ENCODE measurements at regions not wholly inside any gene's neighbourhood (a gene's known extent, or its start where the extent isn't known, plus 50 kb on each side); places are given as distances from the start of the nearest gene placed in this dataset.
"Not testable (repeated sequence)": the region's sequence is repeated elsewhere in the genome, so short reads cannot be mapped to it uniquely, and the experiment has no call there.

DNA sequence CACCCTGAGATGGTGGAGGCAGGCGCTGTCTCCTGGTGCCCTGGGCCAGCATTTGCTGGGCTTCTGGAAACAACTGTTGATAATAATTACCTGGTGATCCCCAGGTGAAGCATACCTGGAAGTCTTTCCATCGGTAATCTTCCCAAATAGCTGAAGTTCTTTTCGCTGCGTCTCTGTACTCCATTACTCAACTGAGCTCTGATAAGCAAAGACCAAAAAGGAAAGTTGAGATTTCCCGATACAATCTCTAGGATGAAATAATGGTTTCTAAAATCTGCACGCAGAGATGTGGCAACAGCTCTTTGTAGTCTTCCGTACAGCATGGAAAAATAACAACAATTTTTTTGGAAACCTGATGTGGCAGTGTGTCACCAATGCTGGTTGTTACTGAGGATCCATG, 226.5 kb downstream of the GATA3 start:
- no peak for DNase-seq (ENCODE audit: low read depth in 2 of 2)

DNA sequence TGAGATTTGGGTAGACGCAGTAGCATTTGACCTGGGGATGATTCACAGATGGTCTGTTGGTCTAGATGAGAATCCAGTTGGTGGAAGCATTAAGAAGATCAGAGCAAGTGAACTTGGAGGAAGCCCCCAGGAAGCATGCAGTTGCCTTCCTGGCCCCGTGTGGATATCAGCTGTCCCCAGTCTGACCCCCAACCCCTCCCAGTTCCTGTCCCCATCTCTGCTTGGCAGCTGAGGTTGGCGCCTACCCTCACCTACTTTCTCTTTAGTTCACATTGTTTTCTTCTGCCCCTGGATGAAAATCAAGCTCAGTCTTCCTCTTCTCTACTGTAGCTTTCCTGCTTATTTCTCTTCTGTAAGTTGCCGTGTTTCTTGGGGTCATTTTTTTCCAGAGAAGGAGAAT, 227.9 kb downstream of the GATA3 start:
- no peak for DNase-seq (ENCODE audit: low read depth in 2 of 2)

DNA sequence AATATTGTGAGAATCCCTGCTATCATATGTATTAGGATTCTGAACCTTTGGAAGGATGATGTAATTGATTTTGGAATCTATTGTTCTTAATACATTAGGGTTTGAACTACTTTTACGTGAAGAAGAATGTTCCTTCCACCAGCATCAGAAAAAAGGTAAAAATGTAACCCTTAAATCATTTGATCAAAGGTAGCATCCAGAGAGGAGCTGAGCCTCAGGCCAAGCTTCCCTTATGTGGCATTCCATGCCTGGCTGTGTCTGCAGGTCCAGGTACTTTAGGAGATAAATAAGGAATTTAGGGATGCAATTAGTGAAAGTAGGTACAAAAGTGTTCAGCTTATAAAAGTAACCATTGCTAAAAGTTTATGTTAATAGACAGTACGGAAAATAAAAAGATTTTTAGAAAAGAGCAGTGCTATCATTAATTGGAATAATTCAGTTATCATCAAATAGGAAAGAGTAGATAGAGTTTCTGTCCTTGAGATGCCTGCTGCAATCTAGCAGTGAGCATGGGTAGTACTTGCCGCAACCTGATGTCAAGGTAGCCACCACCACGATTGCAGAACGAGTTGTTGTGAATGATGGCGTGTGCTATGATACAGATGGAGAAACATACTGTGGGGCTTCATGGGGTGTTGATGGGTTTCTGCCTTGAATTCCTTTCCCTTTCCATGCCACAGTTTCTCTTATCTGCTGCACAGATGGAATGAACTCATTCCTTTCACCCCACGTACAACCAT, 228.8 kb downstream of the GATA3 start:
- DNase-seq (ENCODE audit: low read depth in 2 of 2) = no peak

DNA sequence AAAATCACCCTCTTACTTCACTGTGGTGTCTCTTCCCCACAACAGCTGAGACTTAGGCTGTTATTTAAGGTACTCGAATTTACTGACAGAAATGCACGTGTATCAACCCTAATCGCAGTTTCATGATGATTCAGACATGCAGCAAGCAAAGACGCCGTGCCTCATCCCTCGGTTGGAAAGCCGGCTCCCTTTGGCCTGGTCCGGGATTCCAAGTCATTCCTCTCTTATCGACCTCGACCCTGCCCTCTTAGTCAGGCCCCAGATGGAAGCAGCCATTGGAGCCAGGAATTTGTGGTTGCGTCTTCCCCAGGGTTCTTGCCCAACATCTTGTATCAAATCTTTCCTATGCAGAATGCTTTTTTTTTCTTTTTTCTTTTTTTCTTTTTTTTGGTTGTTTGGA, 229.5 kb downstream of the GATA3 start:
- no peak for DNase-seq (ENCODE audit: low read depth in 2 of 2)

DNA sequence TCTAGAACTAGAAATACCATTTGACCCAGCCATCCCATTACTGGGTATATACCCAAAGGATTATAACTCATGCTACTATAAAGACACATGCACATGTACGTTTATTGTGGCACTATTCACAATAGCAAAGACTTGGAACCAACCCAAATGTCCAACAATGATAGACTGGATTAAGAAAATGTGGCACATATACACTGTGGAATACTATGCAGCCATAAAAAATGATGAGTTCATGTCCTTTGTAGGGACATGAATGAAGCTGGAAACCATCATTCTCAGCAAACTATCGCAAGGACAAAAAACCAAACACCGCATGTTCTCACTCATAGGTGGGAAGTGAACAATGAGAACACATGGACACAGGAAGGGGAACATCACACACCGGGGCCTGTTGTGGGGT, 231.5 kb downstream of the GATA3 start:
- not testable (repeated sequence) for DNase-seq (ENCODE audit: low read depth in 2 of 2)

DNA sequence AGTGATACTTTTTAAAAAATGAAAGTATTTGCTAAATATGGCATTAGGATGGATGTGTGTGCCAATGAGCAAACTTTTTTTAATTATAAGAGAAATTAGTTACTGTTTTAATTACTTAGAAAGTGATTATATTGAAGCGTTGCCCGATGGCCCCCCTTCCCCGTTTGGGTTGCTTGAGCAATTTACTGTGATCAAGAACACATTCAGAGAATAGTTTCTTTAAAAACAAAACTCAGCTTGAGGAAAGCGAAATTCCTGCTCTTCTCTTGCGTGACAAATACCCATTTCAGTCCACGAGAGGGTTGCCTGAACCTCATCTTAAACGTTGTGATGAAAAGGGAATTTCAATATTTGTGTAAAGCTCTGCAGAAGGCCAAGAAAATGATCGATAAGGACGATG, 234.1 kb downstream of the GATA3 start:
- no peak for DNase-seq (ENCODE audit: low read depth in 2 of 2)

DNA sequence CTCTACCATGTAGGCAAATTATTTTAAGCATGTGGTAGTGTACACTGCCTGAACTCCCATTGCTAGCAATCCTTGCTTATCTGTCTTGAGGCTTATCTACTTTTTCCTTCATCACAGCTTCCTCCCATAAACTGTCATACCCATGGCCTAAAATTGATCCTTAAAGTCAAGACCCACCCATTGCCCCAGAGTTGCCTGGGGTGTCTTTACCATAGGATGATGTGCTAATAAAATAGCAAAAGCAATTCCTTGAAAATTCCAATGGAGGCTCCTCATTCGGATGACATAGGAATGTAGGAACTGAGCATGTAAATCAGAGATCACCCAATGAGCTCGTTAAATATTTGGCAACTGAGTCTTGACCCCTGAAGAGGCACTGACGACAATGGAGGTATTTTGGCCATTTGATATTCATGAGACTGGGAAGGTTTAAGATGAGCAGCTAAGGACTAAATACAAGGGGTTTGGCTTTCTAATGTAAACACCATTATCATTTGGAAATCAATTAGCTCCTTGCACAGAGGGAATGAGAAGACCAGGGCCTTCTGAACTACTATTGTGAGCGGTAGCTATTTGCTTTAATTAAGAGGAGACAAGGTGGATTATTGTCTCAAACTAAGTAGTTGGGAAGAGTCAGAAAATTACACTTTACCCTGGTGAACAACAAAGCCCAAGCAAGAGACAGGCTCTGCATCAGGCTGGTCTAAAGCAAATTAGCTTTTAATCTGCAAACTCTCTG, 234.9 kb downstream of the GATA3 start:
- DNase-seq (ENCODE audit: low read depth in 2 of 2) = no peak

DNA sequence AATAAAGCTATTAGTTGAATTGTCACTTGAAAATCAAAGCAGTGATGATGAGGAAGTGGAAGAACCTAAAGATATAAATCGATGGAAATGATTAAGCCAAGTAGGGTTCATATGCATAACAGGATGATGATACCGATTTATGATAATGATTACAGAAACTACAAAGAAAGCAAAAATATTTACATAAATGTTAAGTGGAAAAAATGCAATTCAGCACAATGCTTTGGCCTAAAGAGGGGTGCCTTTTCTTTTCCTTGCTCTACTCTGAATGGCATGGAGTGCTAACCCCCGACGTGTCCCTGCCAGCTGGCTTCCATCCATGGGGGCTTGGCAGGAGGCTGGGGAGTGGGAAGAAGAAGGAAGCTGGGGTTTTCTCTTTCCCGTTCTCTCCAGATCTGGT, 240.3 kb downstream of the GATA3 start:
- DNase-seq (ENCODE audit: low read depth in 2 of 2) = no peak

DNA sequence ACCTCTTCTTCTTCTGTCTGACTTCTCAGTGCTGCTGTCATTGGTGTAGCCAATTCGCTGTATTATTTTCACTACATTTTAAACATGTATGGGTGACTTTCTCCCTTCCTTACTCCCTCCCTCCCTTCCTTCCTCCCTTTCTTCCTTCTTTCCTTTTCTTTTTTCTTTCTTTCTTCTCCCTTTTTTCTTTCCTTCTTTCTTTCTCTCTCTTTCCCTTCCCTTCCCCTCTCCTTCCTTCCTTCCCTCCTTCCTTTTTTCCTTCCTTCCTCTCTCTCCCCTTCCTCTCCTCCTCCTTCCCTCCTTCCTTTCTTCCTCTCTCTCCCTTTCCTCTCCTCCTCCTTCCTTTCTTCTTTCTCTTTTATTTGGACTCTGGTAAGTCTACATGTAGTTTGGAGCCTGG, 240.8 kb downstream of the GATA3 start:
- DNase-seq (ENCODE audit: low read depth in 2 of 2) = no peak

DNA sequence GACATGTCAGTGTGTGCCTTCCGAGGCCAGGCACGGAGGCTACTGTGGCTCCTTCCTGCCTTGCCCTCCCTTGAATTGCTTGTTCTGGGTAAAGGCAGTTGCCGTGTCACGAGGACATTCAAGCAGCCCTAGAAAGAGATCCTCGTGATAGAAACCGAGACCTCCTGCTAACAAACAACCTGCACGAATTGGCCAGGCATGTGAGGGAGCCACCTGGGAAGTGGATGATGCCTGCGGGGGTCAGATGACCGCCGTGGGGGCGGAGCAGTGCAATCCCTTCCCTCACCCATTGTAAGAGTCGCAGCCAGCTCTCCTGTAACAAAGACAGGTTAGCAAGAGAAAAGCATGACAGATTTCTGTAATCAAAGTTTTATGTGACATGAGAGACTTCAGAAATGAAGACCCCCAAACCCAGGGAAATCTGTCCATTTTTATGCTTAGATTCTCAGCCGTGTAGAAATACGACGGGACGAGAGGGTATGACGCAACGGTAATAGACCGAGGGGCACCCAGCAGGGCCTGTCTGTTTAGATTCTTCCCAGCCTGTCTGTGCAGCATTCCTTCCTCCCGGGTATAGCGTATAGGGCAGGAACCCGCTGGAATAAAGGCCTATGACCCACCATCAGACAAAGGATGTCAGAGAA, 241.7 kb downstream of the GATA3 start:
- no peak for DNase-seq (ENCODE audit: low read depth in 2 of 2)

DNA sequence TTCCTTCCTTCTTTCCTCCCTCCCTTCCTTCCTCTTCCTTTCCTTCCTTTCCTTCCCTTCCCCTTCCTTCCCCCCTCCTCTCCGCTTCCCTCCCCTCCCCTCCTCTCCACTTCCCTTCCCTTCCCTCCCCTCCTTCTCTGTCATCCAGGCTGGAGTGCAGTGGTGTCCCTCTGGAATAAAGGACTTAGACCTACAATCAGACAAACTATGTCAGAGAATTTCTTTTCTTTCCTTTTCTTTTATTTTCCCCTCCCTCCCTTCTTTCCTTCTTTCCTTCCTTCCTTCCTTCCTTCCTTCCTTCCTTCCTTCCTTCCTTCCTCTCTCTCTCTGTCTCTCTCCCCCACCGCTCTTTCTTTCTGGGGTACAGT, 242.2 kb downstream of the GATA3 start:
- DNase-seq (ENCODE audit: low read depth in 2 of 2) = no peak

DNA sequence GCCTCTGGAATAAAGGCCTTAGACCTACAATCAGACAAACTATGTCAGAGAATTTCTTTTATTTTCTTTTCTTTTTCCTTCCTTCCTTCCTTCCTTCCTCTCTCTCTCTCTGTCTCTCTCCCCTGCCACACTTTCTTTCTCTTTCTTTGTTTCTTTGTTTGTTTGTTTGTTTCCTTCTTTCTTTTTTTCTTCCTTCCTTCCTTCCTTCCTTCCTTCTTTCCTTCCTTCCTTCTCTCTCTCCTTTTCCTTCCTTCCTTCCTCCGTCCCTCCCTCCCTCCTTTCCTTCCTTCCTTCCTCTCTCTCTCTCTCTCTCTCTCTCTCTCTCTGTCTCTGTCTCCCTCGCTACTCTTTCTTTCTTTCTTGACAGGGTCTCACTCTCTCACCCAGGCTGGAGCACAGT, 242.6 kb downstream of the GATA3 start:
- no peak for DNase-seq (ENCODE audit: low read depth in 2 of 2)

DNA sequence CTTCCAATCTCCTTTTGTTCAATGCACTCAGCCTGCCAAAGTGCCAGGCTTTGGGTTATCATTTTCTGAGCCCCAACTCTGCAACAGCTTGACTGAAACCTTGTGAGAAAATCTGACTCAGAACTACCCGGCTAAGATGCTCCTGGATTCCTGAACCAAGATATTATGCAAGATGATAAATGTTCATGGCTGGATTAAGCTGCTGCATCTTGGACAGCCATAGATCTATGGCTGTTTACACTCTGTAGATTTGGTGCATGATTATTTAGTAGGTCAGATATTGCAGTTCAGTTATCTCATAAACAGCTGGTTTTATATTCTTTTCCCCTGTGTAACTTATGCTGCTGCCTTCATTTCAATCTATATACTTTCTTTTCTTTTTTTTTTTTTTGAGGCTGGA, 243.5 kb downstream of the GATA3 start:
- no peak for DNase-seq (ENCODE audit: low read depth in 2 of 2)

DNA sequence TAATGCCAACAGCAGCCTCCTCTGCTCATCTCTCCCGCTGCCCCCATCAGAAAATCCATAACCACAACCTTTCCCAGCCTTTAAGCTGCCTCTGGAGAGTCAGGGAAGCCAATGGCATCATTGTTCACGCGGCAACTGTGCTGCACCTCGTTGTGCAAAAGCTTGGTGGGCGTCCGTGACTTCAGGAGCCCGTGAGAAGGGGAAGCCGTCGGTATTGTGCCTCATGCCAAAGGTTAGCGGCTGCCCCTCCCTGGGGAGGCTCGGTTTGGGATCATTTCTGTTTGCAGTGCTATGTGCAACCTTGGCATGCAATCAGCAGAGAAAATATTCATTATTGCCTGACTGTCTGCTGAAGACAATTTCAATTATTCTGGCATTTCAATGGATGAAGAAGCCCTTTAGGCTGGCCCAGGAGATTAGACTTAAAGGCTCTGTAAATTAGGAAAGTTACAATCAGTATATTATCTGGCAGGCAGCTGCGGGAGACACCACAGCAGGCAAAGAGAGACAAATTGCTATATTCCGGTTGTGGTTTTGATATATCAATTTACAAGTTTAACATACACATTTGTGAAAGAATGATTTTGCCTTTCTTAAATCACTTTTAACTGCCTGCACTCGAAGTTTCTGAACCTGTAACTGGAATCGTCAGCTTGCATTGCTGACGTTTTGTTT, 244.5 kb downstream of the GATA3 start:
- no peak for DNase-seq (ENCODE audit: low read depth in 2 of 2)

DNA sequence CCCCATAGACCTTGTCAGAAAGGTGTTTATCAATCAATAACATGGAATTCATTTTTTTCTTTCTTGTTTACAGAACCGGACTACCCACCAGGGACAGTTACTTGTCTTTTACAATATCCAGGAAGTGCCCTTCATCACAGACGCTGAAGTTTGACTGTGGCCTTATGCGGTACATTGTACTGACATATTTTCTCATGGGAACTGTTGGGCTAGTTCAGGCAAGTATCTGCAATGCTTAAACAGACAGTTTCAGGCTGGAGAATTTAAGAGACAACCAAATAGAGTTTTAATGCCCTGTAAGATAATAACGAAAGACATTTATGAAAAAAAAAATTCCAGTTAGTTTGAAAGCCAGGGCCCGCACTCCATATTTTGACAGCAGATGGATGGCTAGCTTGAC, 246.4 kb downstream of the GATA3 start:
- no peak for DNase-seq (ENCODE audit: low read depth in 2 of 2)

DNA sequence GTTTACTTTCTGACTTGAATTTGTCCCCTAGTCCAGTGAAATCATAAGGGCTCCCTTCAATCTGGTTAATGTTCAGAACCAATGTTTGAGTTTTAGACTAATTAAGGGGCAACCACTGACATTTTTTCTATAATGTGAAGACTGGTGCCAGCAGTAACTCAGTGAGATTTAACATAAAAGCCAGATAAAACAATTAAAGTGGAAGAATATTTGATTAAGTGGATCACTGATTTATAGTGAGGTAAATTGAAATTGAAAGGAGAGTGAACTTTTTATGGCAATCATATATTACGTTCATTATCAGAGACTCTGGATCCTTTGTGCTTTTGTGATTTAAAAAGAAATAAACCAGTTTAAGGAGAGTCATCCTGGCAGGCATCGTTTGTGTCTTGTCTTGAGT, 246.8 kb downstream of the GATA3 start:
- no peak for DNase-seq (ENCODE audit: low read depth in 2 of 2)

DNA sequence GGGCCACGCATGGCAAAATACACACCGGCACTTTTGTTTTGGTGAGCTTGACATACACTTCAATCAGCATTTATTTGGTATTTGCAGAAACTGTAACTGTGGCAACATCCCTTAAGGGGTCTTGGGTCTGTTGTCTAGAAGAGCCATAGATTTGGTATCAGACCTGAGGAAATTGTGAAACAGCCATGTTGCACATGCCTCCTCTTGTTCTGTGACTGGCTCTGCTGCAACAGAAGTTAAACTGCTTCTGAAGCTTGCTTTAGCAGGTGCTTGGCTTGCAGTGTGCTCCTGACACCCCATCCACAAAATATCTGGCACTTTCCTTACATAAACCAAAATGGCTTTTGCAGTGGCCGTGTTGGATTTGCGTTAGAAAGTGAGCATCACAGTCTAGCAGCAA, 247.3 kb downstream of the GATA3 start:
- no peak for DNase-seq (ENCODE audit: low read depth in 2 of 2)

DNA sequence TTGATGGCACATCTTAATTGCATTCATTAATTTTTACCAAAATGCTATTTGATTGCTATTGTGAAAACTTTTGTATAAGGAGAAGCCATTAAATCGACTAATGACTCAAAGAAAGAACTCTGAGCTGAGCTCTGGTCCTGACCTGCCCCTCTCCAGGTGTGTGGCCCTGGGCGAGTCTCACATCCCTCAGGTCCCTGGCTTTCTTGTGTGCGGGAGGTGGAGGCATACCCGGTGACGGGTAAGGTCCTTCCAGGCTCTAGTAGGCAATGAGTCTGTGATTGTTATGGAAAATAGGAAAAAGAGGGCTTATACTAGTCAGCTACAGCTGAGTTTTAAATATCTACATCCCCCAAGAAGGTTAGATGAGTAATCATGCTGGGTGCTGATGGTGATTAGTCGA, 248.1 kb downstream of the GATA3 start:
- DNase-seq (ENCODE audit: low read depth in 2 of 2) = no peak

DNA sequence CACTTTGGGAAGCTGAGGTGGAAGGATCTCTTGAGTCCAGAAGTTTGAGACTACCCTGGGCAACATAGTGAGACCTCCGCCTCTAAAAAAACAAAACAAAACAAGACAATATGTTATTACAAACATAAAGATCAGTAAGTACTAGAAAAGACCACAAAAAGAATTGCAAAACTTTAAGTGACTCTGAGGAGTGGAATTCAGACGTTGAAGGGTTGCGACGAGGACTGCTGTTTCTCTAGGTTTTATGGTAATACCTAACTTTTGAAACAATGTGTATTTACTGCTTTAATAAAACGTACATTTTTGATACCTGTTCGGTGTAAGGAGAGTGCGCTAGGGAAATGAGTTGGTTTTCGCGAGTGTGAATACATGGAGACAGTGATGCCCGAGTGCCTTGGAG, 250.4 kb downstream of the GATA3 start:
- DNase-seq (ENCODE audit: low read depth in 2 of 2) = no peak

DNA sequence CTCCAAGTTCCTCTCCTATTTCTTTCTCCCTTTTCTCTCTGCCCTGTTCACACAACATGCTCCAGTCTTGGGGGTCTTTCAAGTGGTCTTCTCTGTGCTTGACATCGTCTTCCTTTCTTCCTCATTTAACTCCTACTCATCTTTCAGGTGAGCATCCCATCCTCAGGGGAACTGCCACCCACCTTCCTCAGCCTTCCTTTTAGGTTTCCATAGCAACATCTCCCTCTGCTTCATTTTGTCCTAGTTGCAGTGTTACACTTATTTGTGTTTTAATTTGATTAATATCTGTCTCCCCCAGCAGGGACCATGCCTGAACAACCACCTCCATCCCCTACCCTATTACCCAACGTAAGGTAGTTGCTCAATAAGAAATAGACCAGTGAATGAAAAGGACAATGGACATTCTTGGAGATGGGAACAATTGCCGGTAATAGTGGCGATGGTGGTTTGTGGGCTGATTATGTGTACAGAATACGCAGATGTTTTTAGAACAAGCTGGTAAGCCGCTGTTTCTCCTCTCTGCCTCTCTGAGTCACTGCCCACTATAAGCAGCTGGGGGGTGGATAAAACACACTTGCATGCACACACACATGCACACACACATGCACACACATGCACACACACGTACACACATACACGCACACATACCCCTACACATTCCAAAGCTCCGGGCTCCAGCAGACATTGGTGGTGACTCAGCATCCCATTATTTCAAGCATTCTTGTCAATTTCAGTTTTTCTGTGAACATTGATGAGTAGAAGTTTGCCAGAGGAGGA, 251.6 kb downstream of the GATA3 start:
- no peak for DNase-seq (ENCODE audit: low read depth in 2 of 2)

DNA sequence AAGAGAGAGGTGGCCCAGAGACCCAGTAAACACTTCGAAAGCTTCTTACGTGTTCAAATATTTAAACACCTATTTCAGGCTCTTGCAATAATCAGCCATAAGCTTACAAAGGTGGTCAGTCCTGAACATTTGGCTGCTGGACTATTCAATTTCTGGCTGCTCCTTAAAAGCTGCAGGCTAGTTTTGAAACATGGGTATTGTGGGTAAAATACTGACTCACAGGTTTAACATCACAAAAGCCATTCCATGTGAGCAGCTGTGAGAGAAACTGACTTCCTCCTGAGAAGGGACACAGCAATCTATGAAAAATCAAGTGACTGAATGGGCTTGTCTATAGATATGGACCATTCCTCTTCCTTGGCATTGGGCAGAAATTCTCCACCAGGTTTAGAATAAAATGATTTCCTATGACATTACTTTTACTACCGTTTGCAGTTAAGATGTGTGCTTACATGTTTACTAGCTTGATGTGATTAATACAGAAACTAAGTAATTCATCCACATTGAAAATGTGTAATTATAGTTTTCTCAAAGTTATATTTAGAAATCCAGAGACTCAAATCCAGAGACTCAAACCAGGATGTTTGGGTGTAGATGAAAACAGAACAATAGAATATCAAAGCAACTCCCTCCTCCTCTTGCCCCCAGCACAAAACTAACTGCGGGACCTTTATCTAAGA, 252.3 kb downstream of the GATA3 start:
- DNase-seq (ENCODE audit: low read depth in 2 of 2) = no peak
